ENCODE measurements at regions not wholly inside any gene's neighbourhood (a gene's known extent, or its start where the extent isn't known, plus 50 kb on each side); places are given as distances from the start of the nearest gene placed in this dataset.

GRCh38 chr2:37738266-37738885 lies 66.9 kb upstream of the CDC42EP3 start:
- TF ChIP-seq YY1 (IDR thresholded peaks at IDR 0.05; ENCODE audit: insufficient read depth, insufficient read length): no peak
- TF ChIP-seq ZNF274 (IDR thresholded peaks at IDR 0.05; ENCODE audit: low read depth, low read length): no peak

Data from NT2/D1 (cell line).